ENCODE measurements at regions not wholly inside any gene's neighbourhood (a gene's known extent, or its start where the extent isn't known, plus 50 kb on each side); places are given as distances from the start of the nearest gene placed in this dataset.

DNA sequence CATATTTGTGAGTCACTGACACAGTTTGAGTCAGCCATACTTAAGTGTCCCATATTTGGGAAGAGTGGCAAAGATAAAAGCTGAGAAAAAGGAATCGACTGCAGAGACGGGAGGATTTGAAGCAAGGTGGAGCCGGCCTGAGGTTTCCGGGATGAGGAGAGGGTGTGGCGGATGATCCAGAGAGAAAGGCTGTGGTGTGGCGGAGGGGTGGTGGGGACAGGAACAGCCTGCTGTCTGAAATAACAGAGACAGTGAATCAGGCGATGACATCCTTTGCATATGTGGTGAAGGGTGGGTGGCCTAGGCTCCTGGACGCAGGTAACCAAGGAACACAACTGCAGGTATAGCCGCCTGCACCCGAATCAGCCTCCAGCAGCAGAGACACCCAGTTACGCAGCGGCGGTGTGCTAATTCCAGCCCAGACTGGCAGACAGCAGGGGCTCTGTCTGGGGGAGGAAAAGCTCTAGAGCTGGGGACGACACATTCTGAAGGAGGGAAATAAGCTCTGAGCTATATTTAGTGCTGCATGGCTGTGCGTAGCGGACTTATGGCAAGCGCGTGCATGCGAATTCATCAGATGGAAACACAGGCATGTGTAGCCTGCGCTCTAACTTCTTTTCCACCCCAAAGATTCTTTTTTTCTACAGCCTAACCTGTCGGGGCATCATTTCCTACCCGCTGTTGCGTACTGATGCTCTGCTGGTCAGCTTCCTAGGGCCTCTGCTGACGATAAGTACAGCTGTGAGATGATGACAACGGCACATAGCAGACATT, 62.7 kb upstream of the BARX2 start:
- H3F3A ChIP-seq (ENCODE audit: low read length, unreplicated experiment): no peaks in the 10 kb centered on the region
- intact Hi-C loops (cut with micrococcal nuclease): no loop called here
- TF ChIP-seq EZH2phosphoT487 (IDR thresholded peaks at IDR 0.05; ENCODE audit: borderline replicate concordance, low read length): no peak
- no peak for TF ChIP-seq EZH2 (IDR thresholded peaks at IDR 0.05; ENCODE audit: low read length, unreplicated experiment)
- TF ChIP-seq, protein P1, sequence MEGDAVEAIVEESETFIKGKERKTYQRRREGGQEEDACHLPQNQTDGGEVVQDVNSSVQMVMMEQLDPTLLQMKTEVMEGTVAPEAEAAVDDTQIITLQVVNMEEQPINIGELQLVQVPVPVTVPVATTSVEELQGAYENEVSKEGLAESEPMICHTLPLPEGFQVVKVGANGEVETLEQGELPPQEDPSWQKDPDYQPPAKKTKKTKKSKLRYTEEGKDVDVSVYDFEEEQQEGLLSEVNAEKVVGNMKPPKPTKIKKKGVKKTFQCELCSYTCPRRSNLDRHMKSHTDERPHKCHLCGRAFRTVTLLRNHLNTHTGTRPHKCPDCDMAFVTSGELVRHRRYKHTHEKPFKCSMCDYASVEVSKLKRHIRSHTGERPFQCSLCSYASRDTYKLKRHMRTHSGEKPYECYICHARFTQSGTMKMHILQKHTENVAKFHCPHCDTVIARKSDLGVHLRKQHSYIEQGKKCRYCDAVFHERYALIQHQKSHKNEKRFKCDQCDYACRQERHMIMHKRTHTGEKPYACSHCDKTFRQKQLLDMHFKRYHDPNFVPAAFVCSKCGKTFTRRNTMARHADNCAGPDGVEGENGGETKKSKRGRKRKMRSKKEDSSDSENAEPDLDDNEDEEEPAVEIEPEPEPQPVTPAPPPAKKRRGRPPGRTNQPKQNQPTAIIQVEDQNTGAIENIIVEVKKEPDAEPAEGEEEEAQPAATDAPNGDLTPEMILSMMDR (conservative IDR thresholded peaks at IDR 0.05; ENCODE audit: low read depth, low read length): no peak
- H2AFZ ChIP-seq (ENCODE audit: low read length): no peak overlapping the region
- DNase-seq: no peak
- H3K4me2 ChIP-seq (ENCODE audit: low read length): no peak overlapping the region
- H3K27me3 ChIP-seq (ENCODE audit: low read length): no peaks in the 10 kb centered on the region
- no peak overlapping the region for H3K4me3 ChIP-seq (ENCODE audit: low read length)
- H3K36me3 ChIP-seq (ENCODE audit: low read depth, low read length): no peaks in the 10 kb centered on the region
- no peaks in the 10 kb centered on the region for H3K9me2 ChIP-seq (replicated peaks; ENCODE audit: low read length)
- H3K4me1 ChIP-seq (ENCODE audit: insufficient read depth, low read length): peaks cover 28% of the 10 kb centered on the region
- no TSS peak for BruUV-seq (replicated peaks)
- POLR2A ChIA-PET (ENCODE audit: unreplicated experiment): no interaction called here
- H4K20me1 ChIP-seq (ENCODE audit: low read length): no peaks in the 10 kb centered on the region
- H3K9ac ChIP-seq (ENCODE audit: low read length): no peak overlapping the region
- H3K27ac ChIP-seq (ENCODE audit: low read length): no peak overlapping the region
- H3K9me3 ChIP-seq (ENCODE audit: low read length): no peaks in the 10 kb centered on the region
- CTCF ChIA-PET: interaction anchor here (0.7 kb wide), 1 partner anchor 19 kb away, joined by 3 read pairs; no protein-coding TSS in a partner anchor
- ATAC-seq: no peak
- H3K79me2 ChIP-seq (ENCODE audit: low read length): no peaks in the 10 kb centered on the region

GRCh38 chr11:129308241-129308865, 67.3 kb upstream of the BARX2 start:
- H3K36me3 ChIP-seq (ENCODE audit: low read depth, low read length): no peaks in the 10 kb centered on the region
- H3K4me3 ChIP-seq (ENCODE audit: low read length): no peak overlapping the region
- no peaks in the 10 kb centered on the region for H3K9me2 ChIP-seq (replicated peaks; ENCODE audit: low read length)
- no peak overlapping the region for H2AFZ ChIP-seq (ENCODE audit: low read length)
- H4K20me1 ChIP-seq (ENCODE audit: low read length): no peaks in the 10 kb centered on the region
- H3K27ac ChIP-seq (ENCODE audit: low read length): no peak overlapping the region
- H3F3A ChIP-seq (ENCODE audit: low read length, unreplicated experiment): no peaks in the 10 kb centered on the region
- TF ChIP-seq, protein P1 (conservative IDR thresholded peaks at IDR 0.05; ENCODE audit: low read depth, low read length): no peak
- TF ChIP-seq EZH2 (IDR thresholded peaks at IDR 0.05; ENCODE audit: low read length, unreplicated experiment) (no peak), EZH2phosphoT487 (IDR thresholded peaks at IDR 0.05; ENCODE audit: borderline replicate concordance, low read length) (no peak)
- no peak overlapping the region for H3K9ac ChIP-seq (ENCODE audit: low read length)
- H3K27me3 ChIP-seq (ENCODE audit: low read length): no peaks in the 10 kb centered on the region
- ChIA-PET CTCF (no interaction called here), POLR2A (ENCODE audit: unreplicated experiment) (no interaction called here)
- H3K4me2 ChIP-seq (ENCODE audit: low read length): no peak overlapping the region
- no TSS peak for BruUV-seq (replicated peaks)
- no peaks in the 10 kb centered on the region for H3K79me2 ChIP-seq (ENCODE audit: low read length)
- intact Hi-C loops (cut with micrococcal nuclease): no loop called here
- no peaks in the 10 kb centered on the region for H3K9me3 ChIP-seq (ENCODE audit: low read length)
- DNase-seq: no peak
- no peaks in the 10 kb centered on the region for H3K4me1 ChIP-seq (ENCODE audit: insufficient read depth, low read length)
- no peak for ATAC-seq

GRCh38 chr11:129307162-129307561, 68.5 kb upstream of the BARX2 start:
- H3F3A ChIP-seq (ENCODE audit: low read length, unreplicated experiment): no peaks in the 10 kb centered on the region
- H4K20me1 ChIP-seq (ENCODE audit: low read length): no peaks in the 10 kb centered on the region
- no peak overlapping the region for H3K9ac ChIP-seq (ENCODE audit: low read length)
- no peaks in the 10 kb centered on the region for H3K9me2 ChIP-seq (replicated peaks; ENCODE audit: low read length)
- TF ChIP-seq EZH2phosphoT487 (IDR thresholded peaks at IDR 0.05; ENCODE audit: borderline replicate concordance, low read length): no peak
- TF ChIP-seq, protein P1 (conservative IDR thresholded peaks at IDR 0.05; ENCODE audit: low read depth, low read length): no peak
- no peak for TF ChIP-seq EZH2 (IDR thresholded peaks at IDR 0.05; ENCODE audit: low read length, unreplicated experiment)
- no peaks in the 10 kb centered on the region for H3K27me3 ChIP-seq (ENCODE audit: low read length)
- DNase-seq: no peak
- H3K4me3 ChIP-seq (ENCODE audit: low read length): no peak overlapping the region
- CTCF ChIA-PET: interaction anchor here (0.5 kb wide), 1 partner anchor 69 kb away, joined by 3 read pairs; the partner anchor contains the start of gene BARX2
- no peak for ATAC-seq
- no peak overlapping the region for H3K4me2 ChIP-seq (ENCODE audit: low read length)
- no peaks in the 10 kb centered on the region for H3K79me2 ChIP-seq (ENCODE audit: low read length)
- no peak overlapping the region for H3K27ac ChIP-seq (ENCODE audit: low read length)
- H3K36me3 ChIP-seq (ENCODE audit: low read depth, low read length): no peaks in the 10 kb centered on the region
- H3K4me1 ChIP-seq (ENCODE audit: insufficient read depth, low read length): peaks cover 6% of the 10 kb centered on the region; the same call in 1 of the 2 replicates
- POLR2A ChIA-PET (ENCODE audit: unreplicated experiment): no interaction called here
- no TSS peak for BruUV-seq (replicated peaks)
- no peak overlapping the region for H2AFZ ChIP-seq (ENCODE audit: low read length)
- no peaks in the 10 kb centered on the region for H3K9me3 ChIP-seq (ENCODE audit: low read length)
- intact Hi-C loops (cut with micrococcal nuclease): no loop called here

Measured in PC-3 (cell line).